ENCODE measurements at regions not wholly inside any gene's neighbourhood (a gene's known extent, or its start where the extent isn't known, plus 50 kb on each side); places are given as distances from the start of the nearest gene placed in this dataset.

DNA sequence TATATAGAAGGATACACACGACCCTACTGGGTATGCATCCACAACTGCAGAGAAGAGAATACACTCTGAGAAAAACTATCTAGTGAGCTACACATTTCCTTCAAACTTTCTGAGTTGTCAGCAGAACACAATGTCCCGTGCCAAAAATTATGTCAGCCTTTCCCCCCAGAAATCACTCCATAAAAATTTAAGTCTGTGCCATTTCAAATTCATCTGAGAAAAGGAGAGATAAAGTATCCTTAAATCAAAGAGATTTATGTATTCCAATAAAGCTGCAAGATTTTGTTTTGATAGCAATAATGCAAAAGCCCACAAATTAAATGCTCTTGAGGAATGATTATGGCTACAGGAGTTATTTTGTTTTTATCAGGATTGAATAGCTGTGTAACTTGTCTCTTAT, 760.1 kb downstream of the CDH11 start:
- TF ChIP-seq, protein P1, sequence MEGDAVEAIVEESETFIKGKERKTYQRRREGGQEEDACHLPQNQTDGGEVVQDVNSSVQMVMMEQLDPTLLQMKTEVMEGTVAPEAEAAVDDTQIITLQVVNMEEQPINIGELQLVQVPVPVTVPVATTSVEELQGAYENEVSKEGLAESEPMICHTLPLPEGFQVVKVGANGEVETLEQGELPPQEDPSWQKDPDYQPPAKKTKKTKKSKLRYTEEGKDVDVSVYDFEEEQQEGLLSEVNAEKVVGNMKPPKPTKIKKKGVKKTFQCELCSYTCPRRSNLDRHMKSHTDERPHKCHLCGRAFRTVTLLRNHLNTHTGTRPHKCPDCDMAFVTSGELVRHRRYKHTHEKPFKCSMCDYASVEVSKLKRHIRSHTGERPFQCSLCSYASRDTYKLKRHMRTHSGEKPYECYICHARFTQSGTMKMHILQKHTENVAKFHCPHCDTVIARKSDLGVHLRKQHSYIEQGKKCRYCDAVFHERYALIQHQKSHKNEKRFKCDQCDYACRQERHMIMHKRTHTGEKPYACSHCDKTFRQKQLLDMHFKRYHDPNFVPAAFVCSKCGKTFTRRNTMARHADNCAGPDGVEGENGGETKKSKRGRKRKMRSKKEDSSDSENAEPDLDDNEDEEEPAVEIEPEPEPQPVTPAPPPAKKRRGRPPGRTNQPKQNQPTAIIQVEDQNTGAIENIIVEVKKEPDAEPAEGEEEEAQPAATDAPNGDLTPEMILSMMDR (IDR thresholded peaks at IDR 0.05; ENCODE audit: low read depth, low read length): no peak
- Histone ChIP-seq H3K27ac (no peak overlapping the region), H3K4me1 (ENCODE audit: low read depth) (no peaks in the 10 kb centered on the region), H3K27me3 (no peaks in the 10 kb centered on the region), H3K36me3 (no peaks in the 10 kb centered on the region), H3K4me3 (no peak overlapping the region), H3K9me3 (ENCODE audit: low read depth) (no peaks in the 10 kb centered on the region)
- DNase-seq (ENCODE audit: low read depth in 1 of 2, low spot score in 1 of 2): no peak

- no peaks in the 10 kb centered on the region for H3K27me3 ChIP-seq
- TF ChIP-seq, protein P1 (IDR thresholded peaks at IDR 0.05; ENCODE audit: low read depth, low read length): no peak
- no peaks in the 10 kb centered on the region for H3K9me3 ChIP-seq (ENCODE audit: low read depth)
- H3K27ac ChIP-seq: no peak overlapping the region
- DNase-seq (ENCODE audit: low read depth in 1 of 2, low spot score in 1 of 2): no peak
- no peaks in the 10 kb centered on the region for H3K36me3 ChIP-seq
- no peak overlapping the region for H3K4me3 ChIP-seq
- H3K4me1 ChIP-seq (ENCODE audit: low read depth): no peaks in the 10 kb centered on the region
Measured at GRCh38 chr16:64358291-64358690, 763.6 kb downstream of the CDH11 start.

DNA sequence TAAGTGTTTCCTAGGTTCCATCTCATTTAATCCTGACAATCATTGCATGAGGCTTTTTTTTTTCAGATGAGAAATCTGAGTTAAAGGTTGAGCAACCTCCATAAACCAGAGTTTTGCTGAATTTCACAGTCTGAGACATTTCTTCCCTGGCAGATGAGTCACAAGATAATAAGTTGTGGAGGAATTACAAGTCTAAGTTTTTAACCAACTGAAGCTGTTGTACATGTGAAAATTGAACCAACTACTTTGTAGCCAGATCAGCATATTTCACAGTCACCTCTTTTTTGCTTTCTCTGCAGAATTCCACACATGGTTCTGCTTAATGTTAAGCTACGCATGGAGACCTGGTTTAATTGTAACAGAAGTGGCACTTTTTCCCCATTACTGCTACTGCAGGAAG, 765.6 kb downstream of the CDH11 start:
- H3K27me3 ChIP-seq: no peaks in the 10 kb centered on the region
- no peaks in the 10 kb centered on the region for H3K9me3 ChIP-seq (ENCODE audit: low read depth)
- TF ChIP-seq, protein P1 (IDR thresholded peaks at IDR 0.05; ENCODE audit: low read depth, low read length): no peak
- peak in 1 of 2 donors; percentile 84 for DNase-seq (ENCODE audit: low read depth in 1 of 2, low spot score in 1 of 2)
- no peaks in the 10 kb centered on the region for H3K4me1 ChIP-seq (ENCODE audit: low read depth)
- no peak overlapping the region for H3K4me3 ChIP-seq
- no peak overlapping the region for H3K27ac ChIP-seq
- no peaks in the 10 kb centered on the region for H3K36me3 ChIP-seq

GRCh38 chr16:64352246-64352645, 769.6 kb downstream of the CDH11 start:
- no peak overlapping the region for H3K4me3 ChIP-seq
- DNase-seq (ENCODE audit: low read depth in 1 of 2, low spot score in 1 of 2): no peak
- H3K36me3 ChIP-seq: no peaks in the 10 kb centered on the region
- H3K9me3 ChIP-seq (ENCODE audit: low read depth): no peaks in the 10 kb centered on the region
- no peaks in the 10 kb centered on the region for H3K27me3 ChIP-seq
- peaks cover 4% of the 10 kb centered on the region for H3K4me1 ChIP-seq (ENCODE audit: low read depth)
- H3K27ac ChIP-seq: no peak overlapping the region
- TF ChIP-seq, protein P1 (IDR thresholded peaks at IDR 0.05; ENCODE audit: low read depth, low read length): no peak

GRCh38 chr16:64351121-64351520, 770.7 kb downstream of the CDH11 start:
- DNase-seq (ENCODE audit: low read depth in 1 of 2, low spot score in 1 of 2): no peak

More at GRCh38 chr16:64351121-64351520, 770.7 kb downstream of the CDH11 start:
- TF ChIP-seq, protein P1 (IDR thresholded peaks at IDR 0.05; ENCODE audit: low read depth, low read length): no peak
- Histone ChIP-seq H3K27me3 (no peaks in the 10 kb centered on the region), H3K27ac (no peak overlapping the region), H3K4me3 (no peak overlapping the region), H3K4me1 (ENCODE audit: low read depth) (peaks cover 4% of the 10 kb centered on the region), H3K9me3 (ENCODE audit: low read depth) (no peaks in the 10 kb centered on the region), H3K36me3 (no peaks in the 10 kb centered on the region)

Data from cardiac muscle cell (in vitro differentiated cells and primary cell).